ENCODE measurements at regions not wholly inside any gene's neighbourhood (a gene's known extent, or its start where the extent isn't known, plus 50 kb on each side); places are given as distances from the start of the nearest gene placed in this dataset.

DNA sequence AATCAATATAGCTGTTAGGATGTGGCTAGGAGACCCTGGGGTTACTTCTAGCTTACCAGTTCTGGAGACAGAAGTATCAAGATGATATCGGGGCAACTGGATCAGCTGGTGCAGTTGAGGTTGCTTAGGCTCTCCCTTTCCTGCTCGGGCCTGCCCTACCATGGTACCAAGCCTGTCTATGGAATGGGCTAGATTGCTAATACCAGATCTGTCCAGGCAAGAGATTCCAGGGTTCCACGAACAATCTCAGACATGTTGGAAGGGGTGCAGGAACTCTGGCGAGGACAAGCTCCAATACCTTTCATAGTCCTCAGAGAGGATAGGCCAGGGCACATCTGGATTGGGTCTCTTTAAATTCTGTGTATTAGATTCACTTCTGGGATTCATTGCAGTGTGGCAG lies 53.8 kb downstream of the ADM start:
- no peak for DNase-seq

DNA sequence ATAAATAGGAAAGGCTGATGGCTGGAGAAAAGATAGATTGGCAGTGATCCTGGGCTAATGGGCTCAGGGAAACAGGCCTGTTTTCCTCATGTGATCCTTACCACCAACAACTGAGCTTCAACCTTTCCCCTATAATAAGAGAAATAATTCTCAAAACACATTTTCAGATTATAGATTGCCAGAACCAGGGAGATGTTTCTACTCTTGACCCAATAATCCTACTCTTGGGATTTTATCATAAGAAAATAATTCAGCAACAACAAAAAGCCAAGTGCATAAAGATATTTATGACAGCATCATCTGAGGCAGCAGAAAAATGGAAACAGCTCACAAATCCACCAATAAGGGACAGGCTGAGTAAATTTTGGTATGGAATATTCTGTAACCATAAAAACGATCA lies 54.3 kb downstream of the ADM start:
- DNase-seq, result no peak

DNA sequence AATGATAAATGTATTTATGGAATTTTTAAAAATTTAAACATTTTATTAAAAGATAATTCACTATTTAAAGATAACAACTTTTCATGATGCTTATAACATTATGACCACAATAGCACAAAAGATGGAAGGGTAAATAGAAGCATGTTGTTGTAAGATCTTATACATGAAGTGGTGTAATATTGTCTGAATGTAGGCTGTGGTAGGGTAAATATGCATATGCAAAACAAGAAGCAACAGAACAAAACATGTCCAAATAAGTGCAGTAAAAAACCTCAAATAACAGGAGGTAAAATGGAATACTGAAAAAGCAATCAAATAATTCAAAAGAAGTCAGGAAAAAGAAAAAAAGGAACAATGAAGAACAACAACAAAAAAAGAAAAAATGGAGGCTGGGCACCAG lies 56.0 kb downstream of the ADM start:
- no peak for DNase-seq

DNA sequence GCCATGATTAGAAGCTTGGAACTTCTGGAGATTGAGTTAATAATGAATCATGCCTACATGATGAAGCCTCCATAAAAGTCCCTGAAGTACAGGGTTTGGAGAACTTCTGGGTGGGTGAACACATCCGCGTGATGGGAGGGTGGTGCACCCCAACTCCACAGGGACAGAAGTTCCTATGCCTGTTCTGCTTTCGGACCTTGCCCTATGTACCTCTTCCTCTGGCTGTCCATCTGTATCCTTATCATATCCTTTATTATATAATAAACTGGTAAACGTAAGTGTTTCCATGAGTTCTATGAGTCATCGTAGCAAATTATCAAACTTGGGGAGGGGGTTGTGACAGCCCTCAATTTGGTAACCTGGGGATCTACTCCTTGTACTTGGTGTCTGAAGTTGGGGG lies 60.2 kb downstream of the ADM start:
- DNase-seq, result no peak

DNA sequence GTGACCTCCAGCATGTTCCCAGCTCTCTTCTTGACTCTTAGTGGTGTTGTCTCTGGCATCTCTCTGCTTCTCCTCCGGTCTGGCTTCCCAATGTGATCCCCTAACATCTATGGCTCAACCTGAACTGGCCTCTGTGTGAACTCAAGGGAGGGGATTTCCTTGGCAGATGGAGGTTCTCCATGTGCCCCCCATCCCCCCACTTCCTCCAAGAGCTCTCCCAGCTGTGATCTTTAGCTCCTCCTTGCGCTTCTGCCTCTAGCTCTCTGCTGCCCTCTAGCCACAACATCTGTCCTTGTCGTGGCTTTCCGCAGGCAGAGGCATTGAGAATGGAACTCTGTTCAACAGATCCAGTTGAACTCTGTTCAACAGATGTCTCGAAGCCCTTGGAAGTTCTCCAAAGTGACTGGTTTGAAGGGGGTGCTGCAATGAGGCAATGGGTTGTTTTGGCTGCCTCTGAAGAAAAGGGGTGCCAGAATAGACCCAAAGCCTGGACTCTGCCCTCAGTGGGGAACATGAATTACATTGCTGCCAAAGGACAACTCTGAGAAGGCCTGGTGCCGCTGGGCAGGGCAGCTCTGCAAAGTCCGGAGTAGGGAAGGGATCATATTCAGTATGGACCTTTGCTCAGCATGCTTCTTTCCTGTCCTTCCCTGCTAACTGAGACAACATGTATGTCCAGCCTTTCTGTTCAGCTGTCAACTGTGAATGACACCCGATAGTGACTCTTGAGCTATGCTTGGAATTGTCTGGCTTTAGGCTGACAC lies 61.9 kb downstream of the ADM start:
- peak; percentile 54 for DNase-seq

DNA sequence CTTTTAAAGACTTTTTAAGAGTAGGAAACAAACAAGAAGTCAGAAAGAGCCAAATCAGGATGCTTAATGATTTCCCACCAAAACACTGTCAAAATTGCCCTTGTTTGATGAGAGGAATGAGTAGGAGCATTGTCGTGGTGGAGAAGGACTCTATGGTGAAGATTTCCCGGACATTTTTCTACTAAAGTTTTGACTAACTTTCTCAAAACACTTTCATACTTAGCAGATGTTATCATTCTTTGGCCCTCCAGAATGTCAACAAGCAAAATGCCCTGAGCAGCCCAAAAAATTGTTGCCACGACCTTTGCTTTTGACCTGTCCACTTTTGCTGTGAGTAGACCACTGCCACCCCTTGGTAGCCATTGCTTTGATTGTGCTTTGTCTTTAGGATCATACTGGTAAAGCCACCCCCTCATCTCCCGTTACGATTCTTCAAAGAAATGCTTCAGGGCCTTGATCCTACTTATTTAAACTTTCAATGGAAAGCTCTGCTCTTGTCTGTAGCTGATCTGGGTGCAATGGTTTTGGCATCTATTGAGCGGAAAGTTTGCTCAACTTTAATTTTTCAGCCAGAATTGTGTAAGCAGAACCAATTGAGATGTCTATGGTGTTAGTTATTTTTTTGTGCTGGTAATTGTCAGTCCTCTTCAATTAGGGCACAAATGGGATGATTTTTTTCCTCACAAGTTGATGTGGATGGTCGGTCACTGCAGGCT lies 67.2 kb downstream of the ADM start:
- DNase-seq, result no peak

DNA sequence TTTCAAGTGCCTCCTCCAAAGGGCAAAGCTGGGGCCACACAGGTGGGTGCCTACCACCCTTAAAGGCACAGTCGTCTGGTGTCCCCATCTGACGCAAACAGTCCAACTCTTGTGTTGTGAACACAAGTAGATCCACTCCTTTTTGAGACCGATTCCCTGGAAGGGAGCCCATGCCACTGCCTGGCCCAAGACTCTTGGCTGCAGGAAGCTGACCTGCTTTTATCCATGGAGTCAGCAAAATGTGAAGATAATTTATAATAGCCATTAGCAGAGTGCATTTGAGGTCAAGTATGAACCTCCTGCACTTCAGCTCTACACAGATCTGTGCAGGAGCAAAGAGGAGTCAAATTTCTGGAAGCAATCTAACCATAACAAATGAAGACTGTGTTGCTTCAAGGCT lies 68.5 kb downstream of the ADM start:
- no peak for DNase-seq

DNA sequence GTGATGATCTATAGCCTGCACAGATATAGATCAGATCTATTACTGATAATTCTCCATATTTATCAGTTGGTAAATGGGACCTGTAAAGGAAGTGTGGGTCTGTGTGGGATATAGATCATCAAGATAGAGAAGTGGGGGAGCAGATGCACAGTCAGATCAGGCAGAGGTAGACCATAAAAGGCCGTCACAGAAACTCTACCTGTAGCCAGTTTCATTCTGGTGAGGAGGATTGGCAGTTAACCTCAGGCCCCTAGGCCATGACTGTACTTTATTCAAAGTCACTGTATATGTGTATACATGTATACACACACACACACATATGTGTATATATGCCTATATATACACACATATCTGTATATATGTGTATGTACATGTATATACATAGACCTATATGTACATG lies 69.1 kb downstream of the ADM start:
- DNase-seq, result no peak

DNA sequence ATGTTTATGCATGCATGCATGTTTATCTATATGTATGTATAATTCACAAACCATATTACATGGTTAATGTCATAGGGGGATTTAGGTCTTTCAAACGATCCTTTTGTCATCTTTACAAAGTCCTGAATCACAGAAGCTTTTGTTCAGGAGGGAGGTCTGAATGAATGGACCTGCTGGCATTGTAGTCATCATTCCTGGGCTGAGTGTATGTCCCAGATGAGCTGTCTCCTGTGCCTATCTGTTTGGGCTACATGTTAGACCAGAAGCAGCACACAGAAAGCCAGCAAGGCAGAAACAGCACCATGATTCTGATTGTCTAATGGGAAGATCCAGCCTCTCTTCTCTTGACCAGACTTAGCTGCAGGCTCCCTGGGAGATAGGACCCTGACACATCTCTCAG lies 69.5 kb downstream of the ADM start:
- no peak for DNase-seq

DNA sequence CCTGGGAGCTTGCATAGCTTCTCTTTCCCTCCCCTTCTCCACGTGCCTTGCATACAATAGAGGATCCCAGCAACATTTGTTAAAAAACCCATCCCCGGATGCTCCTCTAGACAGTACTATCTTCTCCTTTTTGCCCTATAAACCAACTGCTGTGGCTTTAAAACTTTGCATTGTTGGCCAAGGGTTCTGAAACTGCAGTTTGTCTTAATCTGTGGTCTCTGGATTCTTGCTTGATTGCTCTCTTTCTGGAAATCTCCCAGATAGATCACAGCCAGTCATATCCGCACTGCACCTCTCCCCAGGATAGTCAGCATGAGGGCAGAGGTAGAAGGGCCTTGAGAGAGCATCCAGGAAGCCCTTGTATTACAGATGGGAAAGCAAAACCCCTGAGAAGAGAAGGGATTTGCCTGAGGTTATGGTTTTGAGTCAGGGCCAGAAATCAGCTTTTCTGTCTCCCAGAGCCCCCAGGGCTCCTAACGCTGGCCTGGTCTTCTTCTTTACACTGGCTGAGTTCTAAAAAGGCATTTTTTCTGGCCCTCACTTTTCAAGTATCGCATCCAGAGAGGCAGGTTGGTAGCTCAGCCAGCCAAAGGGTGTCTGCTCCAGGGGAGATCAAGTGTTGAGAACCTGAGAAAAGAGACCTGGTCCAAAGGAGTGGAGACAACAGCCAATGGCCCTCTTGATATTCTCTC lies 70.6 kb downstream of the ADM start:
- DNase-seq, result no peak

DNA sequence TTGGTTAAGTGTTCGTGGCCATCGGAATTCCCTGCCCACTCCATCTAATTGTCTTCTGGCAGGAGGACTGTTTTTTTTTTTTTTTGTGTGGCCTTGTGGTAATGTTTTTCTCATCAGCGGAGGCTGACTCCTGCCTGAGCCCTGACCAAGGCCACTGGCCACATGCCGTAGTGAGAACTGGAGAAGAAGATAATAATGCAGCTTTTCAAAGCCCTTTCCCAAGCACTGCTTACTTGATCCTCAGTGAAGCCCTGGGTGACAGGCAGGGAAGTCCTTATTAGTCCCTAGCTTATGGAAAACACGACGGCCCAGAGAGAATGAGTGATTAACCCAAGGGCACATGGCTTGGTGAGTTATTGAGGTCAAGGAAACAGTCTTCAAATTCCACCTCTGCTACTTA lies 71.2 kb downstream of the ADM start:
- no peak for DNase-seq

DNA sequence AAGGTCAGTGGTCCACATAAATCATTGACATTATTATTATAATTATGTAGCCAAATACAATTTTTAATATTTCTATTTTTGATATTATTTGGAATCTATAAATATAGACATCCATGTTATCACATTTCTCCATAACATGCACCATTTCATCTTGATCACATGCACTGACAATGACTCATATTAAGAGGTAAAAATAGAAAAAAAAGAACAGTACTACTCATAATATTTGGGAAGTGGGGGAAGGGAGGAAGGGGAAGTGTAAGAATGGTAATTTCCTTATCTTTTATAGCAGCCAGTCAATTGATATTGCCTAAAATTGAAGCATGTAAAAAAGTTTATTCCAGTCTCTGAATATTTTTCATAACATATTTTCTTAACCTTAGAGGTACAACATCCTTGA lies 72.3 kb downstream of the ADM start:
- no peak for DNase-seq

DNA sequence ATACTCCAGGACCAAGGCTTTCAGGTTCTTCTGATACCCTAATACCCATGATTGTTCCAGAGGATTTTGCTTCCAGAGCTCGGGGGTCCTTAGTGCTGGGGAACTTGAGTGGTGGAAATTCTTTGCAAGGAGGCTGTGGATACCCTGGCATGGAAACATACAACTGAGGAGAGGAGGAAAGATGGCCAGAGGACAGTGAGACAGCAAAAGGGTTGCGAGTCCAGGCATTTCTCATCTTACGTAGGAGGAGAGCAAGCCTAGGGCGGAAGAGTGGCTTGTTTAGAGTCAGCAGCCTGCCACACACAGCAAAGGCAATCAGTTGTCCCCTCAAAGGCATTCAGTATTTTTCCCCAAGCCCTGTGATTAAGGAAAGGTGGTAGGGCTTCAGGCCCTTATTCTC lies 73.5 kb downstream of the ADM start:
- no peak for DNase-seq

DNA sequence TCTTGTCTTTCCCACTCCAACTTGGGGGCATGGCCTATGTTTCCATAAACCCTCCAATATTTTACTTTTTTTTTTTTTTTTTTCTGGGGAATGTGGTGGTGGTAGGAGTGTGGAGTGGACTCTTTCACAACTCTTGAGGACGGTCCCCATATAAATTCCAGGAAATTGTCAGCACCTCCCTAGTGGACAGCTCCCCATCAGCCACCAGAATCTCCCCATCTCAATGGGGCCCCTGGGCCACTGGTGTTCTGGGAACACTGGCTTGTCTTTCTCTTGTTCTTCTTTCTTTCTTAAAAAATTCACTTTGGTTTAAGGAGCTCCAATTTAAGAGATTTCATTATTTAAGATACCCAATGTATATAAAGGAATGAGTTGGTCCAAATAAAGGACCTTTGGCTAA lies 74.1 kb downstream of the ADM start:
- DNase-seq, result no peak

DNA sequence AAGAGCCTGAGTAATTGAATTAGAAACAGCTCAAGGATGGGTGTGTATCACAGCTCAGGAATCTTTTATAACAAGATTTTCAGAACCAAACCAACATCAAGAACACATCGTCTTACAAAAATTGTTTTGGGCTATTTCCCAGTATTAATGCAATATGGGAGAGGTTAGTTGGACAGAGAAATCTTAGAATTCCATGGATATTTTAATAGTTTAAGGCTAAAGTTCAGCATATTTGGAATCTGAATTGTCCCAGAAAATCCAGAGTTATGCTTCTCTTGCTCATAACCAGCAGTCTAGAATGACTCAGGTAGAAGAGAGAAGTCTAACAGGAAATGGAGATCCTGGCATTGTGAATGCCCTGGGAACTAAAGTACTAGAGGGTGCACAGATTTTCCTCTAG lies 74.6 kb downstream of the ADM start:
- DNase-seq, result no peak

DNA sequence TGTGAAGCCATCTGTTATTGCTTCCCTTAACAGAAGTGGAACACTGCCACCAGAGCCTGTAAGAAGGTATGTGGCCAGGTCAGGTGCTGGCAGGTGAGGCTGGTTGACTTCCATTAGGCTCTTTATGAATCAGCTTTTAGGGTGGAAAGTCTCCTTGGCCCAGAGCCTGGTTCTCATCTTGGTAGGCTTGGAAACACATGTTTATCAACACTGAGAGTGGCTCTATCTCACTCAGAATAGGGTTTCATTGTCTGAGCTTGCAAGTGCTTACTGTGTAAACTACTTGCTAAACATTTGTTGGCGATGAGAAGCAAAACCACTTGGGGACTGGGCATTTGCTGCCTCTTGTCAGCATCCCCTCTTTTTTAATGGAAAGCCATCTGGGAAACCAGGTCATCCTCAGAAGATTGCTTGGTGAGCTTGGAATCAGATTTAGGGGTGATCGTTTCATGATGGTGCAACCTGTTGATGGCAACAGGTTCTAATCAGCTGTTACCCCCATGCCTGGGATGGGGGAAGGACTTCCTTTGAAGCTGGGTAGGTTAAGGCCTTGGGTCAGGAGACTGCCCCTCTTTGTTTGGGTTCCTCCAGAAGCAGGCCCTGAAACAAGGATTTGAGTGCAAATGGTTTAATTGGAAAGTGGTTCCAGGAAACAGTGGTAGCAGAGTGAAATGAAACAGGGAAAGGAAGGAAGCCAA lies 75.0 kb upstream of the AMPD3 start:
- DNase-seq, result no peak

DNA sequence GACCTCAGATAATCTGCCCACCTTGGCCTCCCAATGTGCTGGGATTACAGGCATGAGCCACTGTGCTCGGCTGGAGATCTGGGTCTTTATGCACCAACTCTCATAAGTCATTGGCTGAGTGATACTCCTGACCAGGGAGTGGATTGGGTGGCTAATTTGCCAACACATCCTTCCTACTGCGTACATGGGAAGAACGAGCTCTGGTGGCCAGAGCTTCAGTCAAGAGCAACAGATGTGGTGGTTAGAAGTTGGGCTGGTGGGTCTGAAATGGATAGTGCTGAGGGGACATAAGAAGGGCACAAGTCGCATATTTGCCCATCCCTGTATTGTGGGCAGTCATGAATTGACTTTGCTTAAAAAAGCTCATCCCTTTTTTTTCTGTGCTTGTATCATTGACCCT lies 74.1 kb upstream of the AMPD3 start:
- DNase-seq, result no peak

DNA sequence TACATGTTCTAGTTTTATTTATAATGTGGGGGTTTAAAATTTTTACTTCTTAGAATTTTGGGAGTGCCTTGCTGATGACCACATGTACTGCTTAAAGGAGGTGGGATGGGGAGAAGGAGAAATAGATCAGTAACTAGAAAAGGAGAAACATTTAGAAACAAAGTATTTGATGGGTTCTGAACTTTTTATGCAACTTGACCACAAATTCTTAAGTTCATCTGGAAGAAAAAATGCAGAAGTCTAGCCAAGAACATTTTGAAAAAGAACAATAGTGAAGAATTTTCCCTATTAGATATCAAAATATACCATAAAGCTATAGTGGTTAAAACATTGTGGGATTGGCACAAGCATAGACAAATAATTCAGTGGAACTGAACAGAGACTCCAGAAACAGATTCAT lies 73.3 kb upstream of the AMPD3 start:
- no peak for DNase-seq

DNA sequence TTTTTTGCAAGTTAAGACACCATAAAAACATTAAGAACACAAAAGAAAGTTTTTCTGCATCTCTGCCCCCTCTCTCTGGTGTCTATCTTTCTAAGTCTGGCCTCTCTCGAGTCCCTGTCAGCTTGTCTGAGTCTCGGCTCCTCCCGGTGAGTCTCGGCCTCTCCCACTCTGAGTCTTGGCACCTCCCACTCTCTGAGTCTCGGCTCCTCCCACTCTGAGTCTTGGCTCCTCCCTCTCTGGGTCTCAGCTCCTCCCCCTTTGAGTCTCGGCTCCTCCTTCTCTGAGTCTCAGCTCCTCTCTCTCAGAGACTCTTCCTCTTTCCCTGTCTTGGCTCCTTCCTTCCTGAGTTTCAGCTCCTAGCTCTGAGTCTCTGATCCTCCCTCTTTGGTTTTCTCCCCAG lies 72.5 kb upstream of the AMPD3 start:
- no peak for DNase-seq

DNA sequence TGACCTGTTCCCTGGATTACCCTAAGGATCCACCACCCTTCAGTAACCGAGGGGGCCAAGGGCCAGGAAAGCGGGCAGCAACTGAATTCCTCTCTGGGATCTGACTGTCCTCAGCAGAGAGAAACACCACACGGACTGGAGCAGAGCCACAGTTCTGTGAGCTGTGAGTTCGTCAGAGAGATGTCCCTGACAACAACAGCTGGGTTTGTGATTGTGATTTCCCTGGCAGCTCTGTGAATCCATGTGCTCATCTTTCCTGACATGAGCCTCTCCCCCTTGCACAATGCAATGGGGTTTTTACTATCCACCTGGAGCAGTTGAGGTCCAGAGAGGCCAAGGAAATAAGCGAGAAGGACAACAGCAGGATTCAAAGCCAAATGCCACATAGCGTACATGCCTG lies 69.4 kb upstream of the AMPD3 start:
- DNase-seq, result no peak

DNA sequence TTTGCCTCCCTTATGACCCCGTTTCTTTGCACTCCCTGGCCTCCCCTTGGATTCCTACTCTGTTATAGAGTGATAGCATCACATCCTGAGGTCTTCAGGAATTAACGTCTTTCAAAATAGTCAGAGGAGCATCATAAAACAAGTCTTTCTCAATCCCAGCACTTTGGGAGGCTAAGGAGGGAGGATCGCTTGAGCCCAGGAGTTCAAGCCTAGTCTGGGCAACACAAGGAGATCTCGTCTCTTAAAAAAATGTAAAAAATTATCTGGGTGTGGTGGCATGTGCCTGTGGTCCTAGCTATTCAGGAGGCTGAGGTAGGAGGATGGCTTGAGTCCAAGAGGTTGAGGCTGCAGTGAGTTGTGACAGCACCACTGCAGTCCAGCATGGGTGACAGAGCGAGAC lies 68.7 kb upstream of the AMPD3 start:
- no peak for DNase-seq

DNA sequence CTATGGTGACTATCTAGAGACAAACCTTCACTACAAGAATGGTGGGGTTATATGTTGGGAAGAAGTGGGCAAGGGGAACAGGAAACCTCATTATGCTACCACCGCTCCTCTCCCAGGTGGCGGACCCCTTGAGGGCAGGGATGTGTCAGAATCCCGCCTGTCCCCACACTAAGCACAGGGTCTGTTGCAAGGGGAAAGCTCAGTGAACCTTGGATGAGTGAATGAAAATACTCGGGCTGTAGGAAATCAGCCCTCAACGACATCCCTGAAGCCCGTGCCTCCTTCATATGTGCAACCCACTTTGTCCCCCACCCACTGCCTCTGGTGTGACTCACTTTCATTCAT lies 68.2 kb upstream of the AMPD3 start:
- DNase-seq, result no peak

DNA sequence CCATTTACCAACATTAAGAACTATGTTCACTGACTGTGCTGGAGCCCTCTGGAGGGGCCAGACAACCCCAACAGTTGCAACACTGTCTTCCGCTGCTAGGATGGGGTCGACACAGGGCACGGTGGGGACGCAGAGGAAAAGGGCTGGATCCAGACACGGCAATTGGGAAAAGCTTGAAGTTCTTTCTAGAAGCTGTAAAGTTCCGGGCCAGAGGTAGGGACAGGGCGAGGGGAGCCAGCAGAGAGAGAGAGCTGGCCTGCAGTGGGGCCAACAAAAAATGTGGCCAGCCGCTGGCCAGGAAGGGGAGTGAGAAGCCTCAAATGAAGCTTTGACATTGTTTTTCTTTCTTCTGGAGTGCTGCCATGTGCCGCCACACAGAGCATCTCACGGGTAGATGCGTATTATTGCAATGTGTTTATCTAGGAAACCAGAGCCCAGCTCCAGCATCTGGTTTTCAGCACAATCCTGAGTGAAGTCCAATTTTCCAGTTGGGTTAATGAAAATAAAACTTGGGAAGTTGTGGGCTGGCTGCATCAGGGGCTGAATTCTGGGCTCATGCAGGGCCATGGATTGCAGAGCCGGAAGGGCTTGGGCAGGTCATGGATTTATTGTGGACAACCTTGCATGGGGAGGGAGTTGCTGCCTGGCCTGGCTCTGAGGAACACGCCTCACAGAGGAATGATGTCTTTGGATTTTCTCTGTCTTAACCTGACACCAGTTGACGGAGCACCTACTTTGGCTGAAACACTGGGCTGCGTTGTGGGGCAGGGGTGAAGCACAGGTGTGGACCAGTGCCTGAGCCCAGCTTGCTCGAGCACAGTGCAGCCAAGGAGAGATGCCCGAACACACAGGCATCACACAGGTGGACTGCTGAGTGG lies 67.6 kb upstream of the AMPD3 start:
- DNase-seq, result no peak
